ENCODE measurements at regions not wholly inside any gene's neighbourhood (a gene's known extent, or its start where the extent isn't known, plus 50 kb on each side); places are given as distances from the start of the nearest gene placed in this dataset.

DNA sequence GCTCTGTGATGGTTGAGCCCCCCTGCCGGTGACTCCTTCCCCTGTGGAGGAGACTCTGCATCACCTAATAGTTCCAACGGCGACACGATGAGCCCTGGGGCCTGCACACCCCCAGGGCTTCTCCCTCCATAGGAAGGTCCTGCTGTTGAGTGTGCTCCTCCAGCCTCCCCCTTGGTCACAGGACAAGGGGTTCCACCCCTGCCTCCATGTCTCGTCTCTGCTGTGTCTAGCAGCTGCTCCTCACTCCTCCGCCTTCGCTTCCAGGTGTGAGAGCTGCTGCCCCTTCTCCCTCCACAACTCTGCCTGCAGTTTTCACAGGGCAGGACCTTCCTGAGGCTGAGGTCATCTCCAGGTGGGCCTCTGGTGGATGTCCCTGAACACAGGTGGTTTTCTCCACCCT, 1416.1 kb downstream of the TBC1D22A start:
- TF ChIP-seq, protein P1, sequence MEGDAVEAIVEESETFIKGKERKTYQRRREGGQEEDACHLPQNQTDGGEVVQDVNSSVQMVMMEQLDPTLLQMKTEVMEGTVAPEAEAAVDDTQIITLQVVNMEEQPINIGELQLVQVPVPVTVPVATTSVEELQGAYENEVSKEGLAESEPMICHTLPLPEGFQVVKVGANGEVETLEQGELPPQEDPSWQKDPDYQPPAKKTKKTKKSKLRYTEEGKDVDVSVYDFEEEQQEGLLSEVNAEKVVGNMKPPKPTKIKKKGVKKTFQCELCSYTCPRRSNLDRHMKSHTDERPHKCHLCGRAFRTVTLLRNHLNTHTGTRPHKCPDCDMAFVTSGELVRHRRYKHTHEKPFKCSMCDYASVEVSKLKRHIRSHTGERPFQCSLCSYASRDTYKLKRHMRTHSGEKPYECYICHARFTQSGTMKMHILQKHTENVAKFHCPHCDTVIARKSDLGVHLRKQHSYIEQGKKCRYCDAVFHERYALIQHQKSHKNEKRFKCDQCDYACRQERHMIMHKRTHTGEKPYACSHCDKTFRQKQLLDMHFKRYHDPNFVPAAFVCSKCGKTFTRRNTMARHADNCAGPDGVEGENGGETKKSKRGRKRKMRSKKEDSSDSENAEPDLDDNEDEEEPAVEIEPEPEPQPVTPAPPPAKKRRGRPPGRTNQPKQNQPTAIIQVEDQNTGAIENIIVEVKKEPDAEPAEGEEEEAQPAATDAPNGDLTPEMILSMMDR (IDR thresholded peaks at IDR 0.05; ENCODE audit: insufficient read depth, missing control alignments): no peak
- no peak for DNase-seq (ENCODE audit: insufficient read length, low spot score)
- FAIRE-seq: no peak

DNA sequence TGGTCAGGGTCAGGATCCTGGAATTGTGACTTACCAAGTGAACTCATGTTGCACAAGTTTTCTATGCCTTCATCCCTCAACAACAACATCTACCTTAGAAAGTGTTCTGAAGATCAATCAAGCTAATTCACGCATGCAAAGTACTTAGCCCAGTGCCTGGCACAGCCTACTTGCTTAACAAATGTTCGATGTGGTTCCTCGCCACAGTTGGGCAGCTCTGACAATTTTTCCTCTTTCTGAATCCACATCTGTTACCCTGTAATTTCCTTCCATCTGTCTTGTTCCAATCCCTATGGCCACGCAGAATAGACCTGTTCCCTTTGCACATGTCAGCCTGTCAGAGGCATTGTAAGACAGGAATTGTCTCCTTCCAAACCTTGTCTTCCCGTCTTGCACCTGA, 1415.2 kb downstream of the TBC1D22A start:
- DNase-seq (ENCODE audit: insufficient read length, low spot score) (no peak), FAIRE-seq (no peak)
- TF ChIP-seq, protein P1 (IDR thresholded peaks at IDR 0.05; ENCODE audit: insufficient read depth, missing control alignments): no peak

DNA sequence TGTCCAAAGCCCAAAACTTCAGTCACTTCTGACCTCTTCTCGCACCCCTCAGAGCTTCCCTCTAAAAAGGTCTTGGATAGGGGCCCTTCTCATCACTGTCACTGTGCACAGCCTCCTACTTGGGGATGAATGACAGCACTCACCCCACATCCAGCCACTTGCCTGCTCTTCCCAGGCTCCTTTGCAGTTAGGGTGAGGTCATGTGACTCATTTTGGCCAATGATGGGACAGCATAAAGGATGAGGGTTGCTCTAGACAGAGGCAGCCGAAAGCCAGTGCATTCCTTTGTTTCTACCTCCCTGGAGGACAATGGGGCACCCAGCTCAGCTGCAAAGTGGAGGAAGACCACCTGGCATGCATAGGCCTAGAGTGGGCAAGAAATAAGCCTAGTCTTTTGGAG, 1413.3 kb downstream of the TBC1D22A start:
- DNase-seq (ENCODE audit: insufficient read length, low spot score) (no peak), FAIRE-seq (no peak)
- TF ChIP-seq, protein P1 (IDR thresholded peaks at IDR 0.05; ENCODE audit: insufficient read depth, missing control alignments): no peak

DNA sequence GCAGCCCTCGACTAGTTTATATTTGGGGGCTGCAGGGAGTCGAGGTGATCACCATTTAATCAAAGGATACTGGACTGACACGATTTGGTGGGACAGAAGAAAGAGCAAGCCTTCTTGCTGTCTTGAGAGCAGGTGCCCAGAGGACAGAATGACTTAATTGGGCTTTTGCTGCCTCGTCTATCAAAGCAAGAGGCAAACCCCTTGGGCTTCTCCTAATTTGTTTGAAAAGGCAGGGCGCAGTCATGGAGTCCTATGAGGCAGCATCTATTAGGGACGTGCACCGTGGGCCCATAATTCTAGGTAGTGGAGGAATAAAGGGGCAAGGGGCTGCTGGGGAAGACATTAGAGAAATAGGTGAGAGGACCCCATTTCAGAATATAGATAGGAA, 1411.3 kb downstream of the TBC1D22A start:
- no peak for DNase-seq (ENCODE audit: insufficient read length, low spot score)
- FAIRE-seq: no peak
- TF ChIP-seq, protein P1 (IDR thresholded peaks at IDR 0.05; ENCODE audit: insufficient read depth, missing control alignments): no peak

DNA sequence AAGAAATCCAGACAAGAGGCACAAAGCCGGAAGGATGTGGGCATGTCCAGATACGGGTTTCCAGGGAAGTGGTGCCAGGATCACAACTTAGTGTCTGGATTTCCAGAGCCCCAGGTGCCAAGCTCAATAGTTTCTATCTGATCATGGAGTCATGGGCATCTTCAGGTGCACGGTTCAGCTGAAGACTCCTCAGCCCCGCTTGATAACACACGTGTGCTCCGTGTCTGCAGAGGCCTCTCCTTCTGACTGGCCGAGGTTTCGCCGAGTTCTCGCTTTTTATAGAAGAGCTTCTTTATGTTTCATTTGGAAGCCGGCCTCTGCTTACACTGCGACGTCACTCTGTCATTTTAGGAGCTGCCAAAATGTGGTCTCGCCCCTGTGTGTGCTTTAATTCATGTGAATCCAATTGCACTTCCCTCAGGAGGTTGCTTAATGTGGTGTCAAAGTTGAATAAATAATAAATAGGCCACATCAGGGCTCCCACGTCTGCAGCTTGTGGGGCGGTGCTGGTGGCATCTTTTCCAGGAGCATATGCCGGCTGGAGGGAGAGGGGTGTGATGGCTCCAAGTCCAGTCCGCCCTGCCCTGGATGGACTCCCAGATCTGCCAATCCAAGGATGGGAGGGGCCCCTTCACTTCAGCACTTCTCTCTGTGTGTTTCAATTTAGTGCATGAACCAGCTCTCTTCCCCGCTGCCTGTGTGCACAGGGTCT, 1410.8 kb downstream of the TBC1D22A start:
- TF ChIP-seq, protein P1 (IDR thresholded peaks at IDR 0.05; ENCODE audit: insufficient read depth, missing control alignments): no peak
- no peak for DNase-seq (ENCODE audit: insufficient read length, low spot score)
- FAIRE-seq: no peak

DNA sequence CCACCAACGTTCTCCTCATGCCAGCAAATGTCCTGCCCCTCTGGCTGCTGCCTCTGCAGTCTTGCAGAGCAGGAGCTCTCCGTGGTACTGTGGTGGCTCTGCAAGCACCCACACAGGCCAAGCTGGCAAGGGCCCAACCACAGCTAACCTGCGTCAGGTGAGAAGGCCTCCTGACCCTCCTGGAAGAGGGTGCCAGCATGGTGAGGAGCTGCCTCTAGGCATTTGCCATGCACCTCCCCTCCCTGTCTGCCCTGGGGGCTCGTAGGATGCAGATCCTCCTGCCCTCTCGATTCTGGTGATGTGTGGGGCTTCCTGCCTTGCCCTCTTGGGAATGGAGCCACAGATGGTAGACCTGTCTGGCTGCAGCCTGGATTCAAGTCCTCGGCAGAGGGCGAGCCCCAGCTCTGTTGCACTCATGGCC, 1408.8 kb downstream of the TBC1D22A start:
- TF ChIP-seq, protein P1 (IDR thresholded peaks at IDR 0.05; ENCODE audit: insufficient read depth, missing control alignments): no peak
- DNase-seq (ENCODE audit: insufficient read length, low spot score) (no peak), FAIRE-seq (no peak)

DNA sequence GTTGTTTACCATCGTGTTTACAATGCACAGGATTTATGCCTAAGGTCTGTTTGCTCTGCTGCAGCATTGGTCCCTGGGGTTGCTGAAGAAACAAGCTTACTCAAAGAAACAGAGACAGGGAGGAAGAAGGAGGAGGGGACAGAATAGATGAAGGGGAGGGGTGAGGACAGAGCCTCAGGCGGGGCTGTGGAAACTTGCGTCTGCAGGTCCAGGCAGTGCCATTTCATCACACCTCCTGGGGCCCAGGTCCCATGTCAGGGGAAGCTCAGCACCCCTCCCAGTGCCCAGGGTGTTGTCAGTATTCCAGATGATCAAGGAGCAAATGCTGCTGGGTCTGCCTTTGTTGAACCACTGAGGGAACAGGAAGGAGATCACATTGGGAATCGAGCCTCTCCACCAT, 1406.8 kb downstream of the TBC1D22A start:
- DNase-seq (ENCODE audit: insufficient read length, low spot score) (no peak), FAIRE-seq (no peak)
- TF ChIP-seq, protein P1 (IDR thresholded peaks at IDR 0.05; ENCODE audit: insufficient read depth, missing control alignments): no peak

Measured in D721Med (cell line).